H1 (cell line): ENCODE measurements at regions not wholly inside any gene's neighbourhood (a gene's known extent, or its start where the extent isn't known, plus 50 kb on each side); places are given as distances from the start of the nearest gene placed in this dataset.

Experiments
- CTCF ChIA-PET: fragments of 300-600 bp; sonication (Branson Sonifier 250); formaldehyde crosslinking; loops from one replicate; lab custom pipeline; 2021; ENCODE audit not compliant: partially characterized antibody; lab: Charles Lee
- POLR2A ChIA-PET: fragments of 300-600 bp; sonication (Branson Sonifier 250); formaldehyde crosslinking; loops from one replicate; lab custom pipeline; 2021; ENCODE audit warnings: inconsistent platforms; ENCODE audit not compliant: partially characterized antibody; lab: Charles Lee
- DNase-seq, 2 experiments: peaks; one replicate each; pipeline versions ENCODE4 v3.0.0 to v3.0.0-alpha.2; 2010 to 2022; ENCODE audit warnings: low spot score in 2 of 2, low read depth in 1 of 2, mixed read lengths in 1 of 2
- FAIRE-seq: peaks from 2 replicates; lab custom pipeline; 2011; peaks lifted over from hg19 to GRCh38; lab: Jason Lieb, UNC
- H2AFZ ChIP-seq: 2 replicates; pipeline ENCODE4 v1.8.1; 2012; ENCODE audit warnings: low read length, inconsistent platforms
- H2AK5ac ChIP-seq: 2 replicates; pipeline ENCODE4 v1.6.1; 2013; ENCODE audit warnings: low read depth, low read length
- H2BK120ac ChIP-seq: replicated peaks from 2 replicates; pipeline ENCODE3; 2013; ENCODE audit warnings: low read depth, low read length, inconsistent platforms
- H2BK12ac ChIP-seq: 2 replicates; pipeline ENCODE4 v1.6.1; 2013; ENCODE audit warnings: low read depth, low read length
- H2BK15ac ChIP-seq: 2 replicates; pipeline ENCODE4 v1.6.1; 2013; ENCODE audit warnings: low read length
- H2BK20ac ChIP-seq: 2 replicates; pipeline ENCODE4 v1.6.1; 2013; ENCODE audit warnings: low read length
- H2BK5ac ChIP-seq: 2 replicates; pipeline ENCODE4 v1.6.1; 2013; ENCODE audit warnings: low read depth, low read length
- H3K14ac ChIP-seq: 2 replicates; pipeline ENCODE4 v1.6.1; 2013; ENCODE audit warnings: inconsistent platforms; ENCODE audit not compliant: insufficient read length
- H3K18ac ChIP-seq: 2 replicates; pipeline ENCODE4 v1.6.1; 2013; ENCODE audit warnings: low read length; ENCODE audit errors: extremely low read depth
- H3K23ac ChIP-seq: 2 replicates; pipeline ENCODE4 v1.6.1; 2013; ENCODE audit warnings: inconsistent platforms; ENCODE audit not compliant: insufficient read length
- H3K23me2 ChIP-seq: 2 replicates; pipeline ENCODE4 v1.6.1; 2013; ENCODE audit warnings: low read depth, low read length
- H3K27ac ChIP-seq: 2 replicates; pipeline ENCODE4 v1.6.1; 2011; ENCODE audit warnings: low read depth, low read length, inconsistent platforms
- H3K27me3 ChIP-seq, 4 experiments: replicated peaks in 1 of 4; 1 replicate in 1 of 4; 2 replicates in 3 of 4; pipeline versions ENCODE4 v1.6.1 to v1.8.1; 2011 to 2013; ENCODE audit warnings: low read length in 3 of 4, mild to moderate bottlenecking in 3 of 4, inconsistent platforms in 2 of 4, mixed read lengths in 2 of 4, moderate library complexity in 1 of 4; ENCODE audit not compliant: control insufficient read depth in 3 of 4, insufficient read depth in 3 of 4; ENCODE audit errors: extremely low read depth in 1 of 4
- H3K36me3 ChIP-seq, 4 experiments: 2 replicates each; pipeline versions ENCODE4 v1.6.1 to v1.8.1; 2011 to 2013; ENCODE audit warnings: mild to moderate bottlenecking in 4 of 4, low read length in 3 of 4, moderate library complexity in 2 of 4, control low read depth in 1 of 4, inconsistent platforms in 1 of 4; ENCODE audit not compliant: insufficient read depth in 4 of 4, control insufficient read depth in 2 of 4
- H3K4ac ChIP-seq: replicated peaks from 2 replicates; pipeline ENCODE3; 2013; ENCODE audit warnings: low read length, low read depth, mixed read lengths, inconsistent platforms; ENCODE audit not compliant: insufficient read length
- H3K4me1 ChIP-seq, 4 experiments: replicated peaks in 1 of 4; 1 replicate in 1 of 4; 2 replicates in 3 of 4; pipeline versions ENCODE4 v1.6.1 to v1.8.1; 2011 to 2013; ENCODE audit warnings: low read length in 3 of 4, inconsistent platforms in 2 of 4, mixed read lengths in 1 of 4; ENCODE audit not compliant: insufficient read depth in 4 of 4, control insufficient read depth in 3 of 4
- H3K4me2 ChIP-seq, 2 experiments: 2 replicates each; pipeline versions ENCODE4 v1.6.1 to v1.8.1; 2011 to 2013; ENCODE audit warnings: low read depth in 2 of 2, low read length in 2 of 2, control low read depth in 1 of 2, inconsistent platforms in 1 of 2, mild to moderate bottlenecking in 1 of 2; ENCODE audit not compliant: insufficient read depth in 1 of 2
- H3K4me3 ChIP-seq, 4 experiments: fragments of 200-600, 300-600 bp in 1 of 4; sonication (generic), shearing (Covaris generic), sonication (Bioruptor Twin) in 1 of 4; 2 replicates each; pipeline versions ENCODE4 v1.5.1 to v1.8.1; 2011 to 2016; ENCODE audit warnings: low read length in 4 of 4, low read depth in 3 of 4, control low read depth in 2 of 4, inconsistent platforms in 2 of 4, mild to moderate bottlenecking in 2 of 4, mixed read lengths in 1 of 4, moderate library complexity in 1 of 4; ENCODE audit not compliant: insufficient read depth in 2 of 4; ENCODE audit errors: extremely low read depth in 1 of 4
- H3K56ac ChIP-seq: replicated peaks from 2 replicates; pipeline ENCODE3; 2013; ENCODE audit warnings: low read depth, mild to moderate bottlenecking, mixed read lengths, low read length, inconsistent platforms; ENCODE audit not compliant: insufficient read length
- H3K79me1 ChIP-seq: 2 replicates; pipeline ENCODE4 v1.6.1; 2013; ENCODE audit warnings: low read depth, low read length, control low read depth
- H3K79me2 ChIP-seq, 2 experiments: 2 replicates each; pipeline versions ENCODE4 v1.6.1 to v1.8.1; 2012 to 2013; ENCODE audit warnings: low read length in 2 of 2, mild to moderate bottlenecking in 2 of 2, inconsistent platforms in 1 of 2; ENCODE audit not compliant: insufficient read depth in 2 of 2, control insufficient read depth in 1 of 2
- H3K9ac ChIP-seq, 4 experiments: replicated peaks in 1 of 4; 1 replicate in 1 of 4; 2 replicates in 3 of 4; pipeline versions ENCODE4 v1.6.1 to v1.8.1; 2011 to 2013; ENCODE audit warnings: low read depth in 3 of 4, low read length in 3 of 4, control low read depth in 2 of 4, mild to moderate bottlenecking in 2 of 4, moderate library complexity in 2 of 4, inconsistent platforms in 1 of 4; ENCODE audit errors: extremely low read depth in 1 of 4
- H3K9me3 ChIP-seq, 2 experiments: 2 replicates each; pipeline versions ENCODE4 v1.6.1 to v1.8.1; 2012 to 2013; ENCODE audit warnings: mild to moderate bottlenecking in 2 of 2, moderate library complexity in 2 of 2, control low read depth in 1 of 2, inconsistent platforms in 1 of 2, low read depth in 1 of 2, low read length in 1 of 2, mixed read lengths in 1 of 2; ENCODE audit not compliant: insufficient read depth in 2 of 2
- H4K20me1 ChIP-seq, 2 experiments: replicated peaks in 1 of 2; 2 replicates each; pipeline versions ENCODE3 to v1.8.1; 2011 to 2013; ENCODE audit warnings: inconsistent platforms in 2 of 2, low read length in 2 of 2, mild to moderate bottlenecking in 1 of 2; ENCODE audit not compliant: insufficient read depth in 2 of 2, control insufficient read depth in 1 of 2
- H4K5ac ChIP-seq: 2 replicates; pipeline ENCODE4 v1.6.1; 2013; ENCODE audit warnings: low read length, low read depth, mixed read lengths, inconsistent platforms; ENCODE audit not compliant: insufficient read length
- H4K8ac ChIP-seq: 2 replicates; pipeline ENCODE4 v1.8.0; 2013; ENCODE audit warnings: mild to moderate bottlenecking, moderate library complexity, low read length, inconsistent platforms; ENCODE audit not compliant: insufficient read depth; ENCODE audit errors: extremely low read depth
- H4K91ac ChIP-seq: replicated peaks from 2 replicates; pipeline ENCODE3; 2013; ENCODE audit warnings: low read length, mixed read lengths, inconsistent platforms; ENCODE audit not compliant: insufficient read length
- GABPA ChIP-seq: IDR thresholded peaks from 2 replicates; pipeline ENCODE4 v1.6.1; 2011; ENCODE audit warnings: mild to moderate bottlenecking, low read length, moderate library complexity, borderline replicate concordance; ENCODE audit not compliant: insufficient read depth
- WGBS, 2 experiments: shearing (Covaris generic) in 1 of 2; methylation state at CpG; one replicate each; pipeline versions ENCODE4 v1.1.6 to v1.1.7; 2013 to 2015; ENCODE audit warnings: low lambda C conversion rate in 2 of 2, mixed read lengths in 2 of 2, inconsistent platforms in 1 of 2, low coverage in 1 of 2, missing lambda C conversion rate in 1 of 2; ENCODE audit not compliant: insufficient replicate concordance in 2 of 2, insufficient coverage in 1 of 2, insufficient read length in 1 of 2; ENCODE audit errors: extremely low coverage in 1 of 2, missing lambda C conversion rate in 1 of 2; 5-methylcytosine and 5-hydroxymethylcytosine counted together

- Histone ChIP-seq H3K79me1 (no peaks in the 10 kb centered on the region), H3K14ac (no peak overlapping the region), H3K4me2 (no peak overlapping the region), H3K79me2 (no peaks in the 10 kb centered on the region), H3K27ac (no peak overlapping the region), H4K5ac (no peak overlapping the region), H3K36me3 (no peaks in the 10 kb centered on the region), H4K20me1 (no peaks in the 10 kb centered on the region), H3K9ac (no peak overlapping the region), H4K91ac (no peak overlapping the region), H3K4ac (no peak overlapping the region), H3K23me2 (no peaks in the 10 kb centered on the region), H3K4me1 (peaks cover 0 to 4% (median 2%) of the 10 kb centered on the region in 4 experiments; a peak in 3 of 7 replicates), H3K56ac (no peak overlapping the region), H2BK120ac (no peak overlapping the region), H2BK20ac (no peak overlapping the region), H2BK15ac (no peak overlapping the region), H3K4me3 (no peak overlapping the region), H4K8ac (no peak overlapping the region), H3K23ac (no peak overlapping the region), H2BK12ac (no peak overlapping the region), H3K27me3 (no peaks in the 10 kb centered on the region), H2BK5ac (no peak overlapping the region), H2AFZ (no peak overlapping the region), H3K9me3 (peaks cover 0 to 2% of the 10 kb centered on the region in 2 experiments; a peak in 1 of 4 replicates)
- no peak for FAIRE-seq
- ChIA-PET POLR2A (interaction anchor here (0.9 kb wide), 1 partner anchor 12 kb away, joined by 3 read pairs; no protein-coding TSS in a partner anchor), CTCF (interaction anchor here (0.6 kb wide), 2 partner anchors 57 to 456 kb away, joined by 3 read pairs; no protein-coding TSS in a partner anchor)
- no peak for DNase-seq
- 86% methylated on average over 2 of the region's 9 CpGs; no CpG with 5 or more reads in 1 of the 2 experiments for WGBS, 2 experiments
- no peak for TF ChIP-seq GABPA
- TF ChIP-seq, all 59 proteins: peak for 0
- H2AK5ac ChIP-seq = no peak overlapping the region
- no peak overlapping the region for H3K18ac ChIP-seq
Observed at GRCh38 chr7:91579837-91580236, 300.7 kb downstream of the MTERF1 start.
